Forelimb muscle (tissue), 1 donor: ENCODE measurements at regions not wholly inside any gene's neighbourhood (a gene's known extent, or its start where the extent isn't known, plus 50 kb on each side); places are given as distances from the start of the nearest gene placed in this dataset.

Experiments
- DNase-seq: peaks from one replicate; pipeline ENCODE4 v3.0.0-alpha.2; 2013; ENCODE audit warnings: low read depth

GRCh38 chr2:14324308-14324707 is 308.2 kb upstream of the LRATD1 start:
- no peak for DNase-seq

- no peak for DNase-seq
Observed at GRCh38 chr2:14330884-14331283, 301.6 kb upstream of the LRATD1 start.

GRCh38 chr2:14336759-14337382 is 295.6 kb upstream of the LRATD1 start:
- DNase-seq, result no peak

GRCh38 chr2:14340703-14341102 is 291.8 kb upstream of the LRATD1 start:
- no peak for DNase-seq

- no peak for DNase-seq
Observed at GRCh38 chr2:14342313-14342712, 290.2 kb upstream of the LRATD1 start.

GRCh38 chr2:14344355-14344754 is 288.2 kb upstream of the LRATD1 start:
- DNase-seq, result no peak

- no peak for DNase-seq
Observed at GRCh38 chr2:14348247-14348646, 284.3 kb upstream of the LRATD1 start.

GRCh38 chr2:14350856-14351255 is 281.7 kb upstream of the LRATD1 start:
- no peak for DNase-seq

GRCh38 chr2:14352067-14352466 is 280.4 kb upstream of the LRATD1 start:
- DNase-seq, result no peak

- no peak for DNase-seq
Observed at GRCh38 chr2:14354231-14354630, 278.3 kb upstream of the LRATD1 start.

GRCh38 chr2:14355102-14355501 is 277.4 kb upstream of the LRATD1 start:
- no peak for DNase-seq

- no peak for DNase-seq
Observed at GRCh38 chr2:14358339-14358738, 274.2 kb upstream of the LRATD1 start.

- DNase-seq, result no peak
Observed at GRCh38 chr2:14358774-14359173, 273.7 kb upstream of the LRATD1 start.

GRCh38 chr2:14363137-14363536 is 269.4 kb upstream of the LRATD1 start:
- no peak for DNase-seq

GRCh38 chr2:14363976-14364375 is 268.5 kb upstream of the LRATD1 start:
- no peak for DNase-seq

GRCh38 chr2:14364471-14364870 is 268.0 kb upstream of the LRATD1 start:
- no peak for DNase-seq

- peak; percentile 1 for DNase-seq
Observed at GRCh38 chr2:14385043-14385442, 247.5 kb upstream of the LRATD1 start.

GRCh38 chr2:14387332-14387731 is 245.2 kb upstream of the LRATD1 start:
- no peak for DNase-seq

- DNase-seq, result no peak
Observed at GRCh38 chr2:14388724-14389123, 243.8 kb upstream of the LRATD1 start.

GRCh38 chr2:14396533-14397083 is 235.9 kb upstream of the LRATD1 start:
- no peak for DNase-seq

GRCh38 chr2:14398641-14399040 is 233.9 kb upstream of the LRATD1 start:
- DNase-seq, result no peak

- DNase-seq, result no peak
Observed at GRCh38 chr2:14401873-14402272, 230.6 kb upstream of the LRATD1 start.

GRCh38 chr2:14408695-14409094 is 223.8 kb upstream of the LRATD1 start:
- no peak for DNase-seq

GRCh38 chr2:14417551-14417950 is 215.0 kb upstream of the LRATD1 start:
- no peak for DNase-seq
